Choroid plexus epithelial cell (primary cell): ENCODE measurements at regions not wholly inside any gene's neighbourhood (a gene's known extent, or its start where the extent isn't known, plus 50 kb on each side); places are given as distances from the start of the nearest gene placed in this dataset.

ENCODE experiments used
- DNase-seq: peaks from one replicate; pipeline ENCODE4 v3.0.0-alpha.2; 2010; ENCODE audit warnings: low read depth
- H3K4me3 ChIP-seq: 2 replicates; pipeline ENCODE4 v1.5.1; 2011; ENCODE audit warnings: low read depth, mild to moderate bottlenecking, control low read depth, low read length, moderate library complexity
- TF ChIP-seq, protein P1 (sequence below): conservative IDR thresholded peaks from 2 replicates; pipeline ENCODE4 v1.5.1; 2011; ENCODE audit warnings: low read depth, mild to moderate bottlenecking, control low read depth, inconsistent platforms, low read length, moderate library complexity

- TF ChIP-seq, protein P1, sequence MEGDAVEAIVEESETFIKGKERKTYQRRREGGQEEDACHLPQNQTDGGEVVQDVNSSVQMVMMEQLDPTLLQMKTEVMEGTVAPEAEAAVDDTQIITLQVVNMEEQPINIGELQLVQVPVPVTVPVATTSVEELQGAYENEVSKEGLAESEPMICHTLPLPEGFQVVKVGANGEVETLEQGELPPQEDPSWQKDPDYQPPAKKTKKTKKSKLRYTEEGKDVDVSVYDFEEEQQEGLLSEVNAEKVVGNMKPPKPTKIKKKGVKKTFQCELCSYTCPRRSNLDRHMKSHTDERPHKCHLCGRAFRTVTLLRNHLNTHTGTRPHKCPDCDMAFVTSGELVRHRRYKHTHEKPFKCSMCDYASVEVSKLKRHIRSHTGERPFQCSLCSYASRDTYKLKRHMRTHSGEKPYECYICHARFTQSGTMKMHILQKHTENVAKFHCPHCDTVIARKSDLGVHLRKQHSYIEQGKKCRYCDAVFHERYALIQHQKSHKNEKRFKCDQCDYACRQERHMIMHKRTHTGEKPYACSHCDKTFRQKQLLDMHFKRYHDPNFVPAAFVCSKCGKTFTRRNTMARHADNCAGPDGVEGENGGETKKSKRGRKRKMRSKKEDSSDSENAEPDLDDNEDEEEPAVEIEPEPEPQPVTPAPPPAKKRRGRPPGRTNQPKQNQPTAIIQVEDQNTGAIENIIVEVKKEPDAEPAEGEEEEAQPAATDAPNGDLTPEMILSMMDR: no peak
- no peak overlapping the region for H3K4me3 ChIP-seq
- no peak for DNase-seq
Observed at GRCh38 chr4:54540931-54541330, 116.8 kb upstream of the KIT start.

DNA sequence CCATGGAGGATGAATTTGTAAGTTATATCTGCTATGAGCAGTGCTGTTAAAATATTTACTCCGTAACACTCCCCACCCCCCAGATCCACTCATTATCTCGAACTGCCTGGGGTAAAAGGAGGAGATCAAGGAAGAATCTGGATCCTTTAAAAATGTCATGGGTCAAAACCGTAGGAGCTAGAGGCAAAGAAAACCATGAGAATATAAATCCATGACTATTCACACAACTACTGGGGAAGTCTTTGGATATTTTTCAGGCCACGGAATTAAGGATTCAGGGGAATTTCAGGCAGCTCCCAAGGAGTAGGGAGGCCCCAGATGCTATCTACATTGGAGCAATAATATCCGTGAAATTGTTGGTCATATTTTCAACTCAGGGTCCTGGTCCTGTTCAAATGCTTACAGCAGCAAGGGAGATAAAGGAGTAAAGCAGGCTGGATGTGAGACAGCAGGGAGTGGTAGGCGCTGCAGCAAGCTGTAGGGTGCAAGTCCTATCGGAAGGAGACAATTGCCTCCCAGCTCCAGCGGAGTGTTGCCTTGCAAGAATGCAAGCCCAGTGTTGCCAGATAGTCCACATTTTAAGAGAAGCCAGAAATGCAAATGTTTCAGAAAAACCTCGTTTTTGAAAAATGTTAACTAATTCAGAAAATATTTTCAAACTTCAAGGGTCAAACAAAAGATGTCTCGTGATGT is 116.2 kb upstream of the KIT start:
- peak; percentile 47 for DNase-seq
- TF ChIP-seq, protein P1: no peak
- no peak overlapping the region for H3K4me3 ChIP-seq

GRCh38 chr4:54542119-54542438 is 115.7 kb upstream of the KIT start:
- DNase-seq: no peak
- TF ChIP-seq, protein P1: no peak
- H3K4me3 ChIP-seq: no peak overlapping the region

DNA sequence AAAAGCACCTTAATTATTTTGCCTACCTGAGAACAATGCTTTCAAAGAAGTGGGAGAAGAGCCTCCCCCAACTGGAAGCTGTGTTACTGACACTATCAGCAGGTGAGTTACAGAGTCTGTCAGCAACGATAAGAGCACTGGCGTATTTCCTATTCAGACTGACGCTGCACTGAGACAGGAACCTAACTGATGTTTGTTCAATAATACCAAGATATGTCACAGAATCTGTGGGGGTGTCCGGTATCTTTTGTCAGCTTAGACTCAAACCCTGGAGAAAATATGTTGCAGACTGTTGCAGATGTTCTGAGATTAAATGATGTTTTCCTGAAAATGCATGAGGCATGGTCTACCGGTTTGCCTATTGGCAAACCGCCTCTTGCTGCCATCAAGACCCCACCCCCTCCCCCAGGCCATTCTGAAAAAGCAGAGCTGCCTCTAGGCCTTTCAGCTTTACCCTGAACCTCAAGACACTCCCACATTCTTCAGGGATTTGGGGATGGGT is 115.2 kb upstream of the KIT start:
- TF ChIP-seq, protein P1: no peak
- no peak overlapping the region for H3K4me3 ChIP-seq
- no peak for DNase-seq

DNA sequence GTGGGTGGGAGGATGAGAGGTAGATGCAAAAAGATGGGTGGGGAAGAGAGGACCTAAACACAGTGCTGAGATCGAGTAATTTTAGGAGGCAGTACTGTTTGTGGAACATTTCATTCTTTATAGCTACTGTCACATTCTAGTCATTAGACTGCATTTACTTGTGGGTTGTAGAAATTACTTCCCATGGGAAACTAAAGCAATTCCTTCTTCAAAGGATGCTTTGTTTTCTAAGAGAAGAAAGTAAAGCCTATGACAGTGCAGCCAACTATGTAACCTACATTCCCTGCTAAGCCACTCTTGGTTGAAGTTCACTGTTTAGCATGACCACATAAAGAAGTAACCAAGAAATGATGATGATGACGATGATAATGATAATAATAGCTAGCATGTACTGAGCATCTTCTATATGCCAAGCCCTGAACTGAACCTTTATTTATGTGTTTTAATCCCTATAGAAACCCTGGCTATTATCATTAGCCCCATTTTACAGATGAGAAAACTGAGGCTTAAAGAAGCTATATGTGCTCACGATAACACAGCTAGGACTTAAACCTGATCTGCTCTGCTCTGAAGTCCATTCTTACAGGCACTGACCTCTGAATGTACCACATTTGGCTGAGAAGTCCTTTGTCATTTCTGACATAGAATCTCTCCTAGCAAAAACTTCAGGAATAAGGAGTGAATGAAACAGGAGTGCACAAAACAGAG is 114.5 kb upstream of the KIT start:
- DNase-seq: peak; percentile 48

GRCh38 chr4:54545663-54546424 is 111.9 kb upstream of the KIT start:
- no peak for DNase-seq
- H3K4me3 ChIP-seq: no peak overlapping the region

More for the DNA sequence above, 114.5 kb upstream of the KIT start:
- TF ChIP-seq, protein P1: no peak
- no peak overlapping the region for H3K4me3 ChIP-seq

More at GRCh38 chr4:54545663-54546424, 111.9 kb upstream of the KIT start:
- TF ChIP-seq, protein P1: no peak
